ENCODE measurements at regions not wholly inside any gene's neighbourhood (a gene's known extent, or its start where the extent isn't known, plus 50 kb on each side); places are given as distances from the start of the nearest gene placed in this dataset.

DNA sequence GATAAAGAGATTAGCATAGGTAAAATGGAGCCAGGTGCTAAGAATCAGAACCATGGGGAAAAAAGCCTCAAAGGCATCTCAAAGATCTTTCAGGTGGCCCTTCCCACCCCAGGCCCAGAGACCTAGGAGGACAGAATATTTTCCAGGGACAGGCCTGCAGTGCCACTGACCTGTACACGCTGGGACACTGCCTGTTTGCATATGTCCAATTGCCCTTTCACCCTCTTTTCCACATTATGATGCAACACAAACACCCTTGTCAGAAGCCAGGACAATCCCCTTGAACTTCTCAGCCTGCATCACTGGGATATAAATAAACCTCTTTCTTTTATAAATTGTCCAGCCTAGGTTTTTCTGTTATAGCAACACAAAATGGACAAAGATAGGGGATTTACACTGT, 419.1 kb downstream of the TRIB2 start:
- H3K4me3 ChIP-seq (ENCODE audit: low read depth, low read length) = no peak overlapping the region
- TF ChIP-seq, protein P1, sequence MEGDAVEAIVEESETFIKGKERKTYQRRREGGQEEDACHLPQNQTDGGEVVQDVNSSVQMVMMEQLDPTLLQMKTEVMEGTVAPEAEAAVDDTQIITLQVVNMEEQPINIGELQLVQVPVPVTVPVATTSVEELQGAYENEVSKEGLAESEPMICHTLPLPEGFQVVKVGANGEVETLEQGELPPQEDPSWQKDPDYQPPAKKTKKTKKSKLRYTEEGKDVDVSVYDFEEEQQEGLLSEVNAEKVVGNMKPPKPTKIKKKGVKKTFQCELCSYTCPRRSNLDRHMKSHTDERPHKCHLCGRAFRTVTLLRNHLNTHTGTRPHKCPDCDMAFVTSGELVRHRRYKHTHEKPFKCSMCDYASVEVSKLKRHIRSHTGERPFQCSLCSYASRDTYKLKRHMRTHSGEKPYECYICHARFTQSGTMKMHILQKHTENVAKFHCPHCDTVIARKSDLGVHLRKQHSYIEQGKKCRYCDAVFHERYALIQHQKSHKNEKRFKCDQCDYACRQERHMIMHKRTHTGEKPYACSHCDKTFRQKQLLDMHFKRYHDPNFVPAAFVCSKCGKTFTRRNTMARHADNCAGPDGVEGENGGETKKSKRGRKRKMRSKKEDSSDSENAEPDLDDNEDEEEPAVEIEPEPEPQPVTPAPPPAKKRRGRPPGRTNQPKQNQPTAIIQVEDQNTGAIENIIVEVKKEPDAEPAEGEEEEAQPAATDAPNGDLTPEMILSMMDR (IDR thresholded peaks at IDR 0.05; ENCODE audit: insufficient read depth, low read depth, low read length, missing control alignments) = no peak
- DNase-seq (ENCODE audit: low read depth) = no peak

DNA sequence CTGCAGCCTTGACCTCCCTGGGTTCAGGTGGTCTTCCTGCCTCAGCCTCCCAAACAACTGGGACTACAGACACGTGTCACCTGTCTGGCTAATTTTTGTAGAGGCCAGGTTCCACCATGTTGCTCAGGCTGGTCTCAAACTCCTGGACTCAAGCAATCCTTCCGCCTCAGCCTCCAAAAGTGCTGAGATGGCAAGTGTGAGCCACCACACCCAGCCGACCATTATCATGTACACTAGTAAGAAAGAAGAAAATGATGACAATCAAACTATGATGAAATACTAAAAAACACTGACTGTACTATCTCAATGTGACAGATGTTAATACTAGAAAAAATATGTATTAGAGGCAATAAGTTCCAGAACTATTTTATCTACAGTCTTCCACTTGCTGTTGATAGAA, 420.9 kb downstream of the TRIB2 start:
- H3K4me3 ChIP-seq (ENCODE audit: low read depth, low read length) = no peak overlapping the region
- no peak for DNase-seq (ENCODE audit: low read depth)
- TF ChIP-seq, protein P1 (IDR thresholded peaks at IDR 0.05; ENCODE audit: insufficient read depth, low read depth, low read length, missing control alignments) = no peak

DNA sequence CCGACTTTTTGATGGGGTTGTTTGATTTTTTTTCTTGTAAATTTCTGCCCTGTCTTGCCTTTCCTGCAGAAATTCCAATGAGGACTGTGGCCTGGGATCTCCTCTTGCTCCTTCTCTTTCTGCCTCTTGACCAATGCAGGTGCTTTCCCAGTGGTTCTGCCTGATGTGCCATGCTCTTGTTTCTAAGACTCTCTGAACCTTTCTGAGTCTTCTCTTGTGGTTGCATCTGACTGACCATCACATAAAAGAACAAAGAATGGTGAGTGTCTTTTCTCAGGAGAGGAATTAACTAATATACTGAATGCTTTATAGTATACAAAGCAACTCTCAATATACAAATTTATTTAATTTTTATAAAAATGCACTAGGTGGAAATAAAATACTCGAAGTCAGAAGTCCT, 424.6 kb downstream of the TRIB2 start:
- no peak overlapping the region for H3K4me3 ChIP-seq (ENCODE audit: low read depth, low read length)
- TF ChIP-seq, protein P1 (IDR thresholded peaks at IDR 0.05; ENCODE audit: insufficient read depth, low read depth, low read length, missing control alignments) = no peak
- DNase-seq (ENCODE audit: low read depth) = peak; percentile 7

DNA sequence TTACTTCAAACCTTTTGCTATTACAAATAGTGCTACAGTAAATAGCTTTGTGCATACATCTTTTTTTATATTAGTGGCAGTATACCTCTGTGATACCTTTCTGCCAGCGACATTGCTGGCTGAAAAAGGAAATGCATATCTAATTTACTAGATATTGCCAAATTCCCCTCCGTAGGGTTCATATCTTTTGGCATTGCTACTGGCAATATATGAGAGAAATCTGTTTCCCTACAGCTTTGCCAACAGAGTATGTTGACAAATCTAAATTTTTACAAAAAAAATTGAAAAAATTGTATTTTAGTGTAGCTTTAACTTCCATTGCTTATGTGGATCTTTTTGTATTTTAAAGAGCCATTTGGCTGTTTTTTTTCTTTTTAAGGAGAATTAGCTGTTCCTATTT, 426.7 kb downstream of the TRIB2 start:
- H3K4me3 ChIP-seq (ENCODE audit: low read depth, low read length) = no peak overlapping the region
- DNase-seq (ENCODE audit: low read depth) = no peak
- TF ChIP-seq, protein P1 (IDR thresholded peaks at IDR 0.05; ENCODE audit: insufficient read depth, low read depth, low read length, missing control alignments) = no peak

DNA sequence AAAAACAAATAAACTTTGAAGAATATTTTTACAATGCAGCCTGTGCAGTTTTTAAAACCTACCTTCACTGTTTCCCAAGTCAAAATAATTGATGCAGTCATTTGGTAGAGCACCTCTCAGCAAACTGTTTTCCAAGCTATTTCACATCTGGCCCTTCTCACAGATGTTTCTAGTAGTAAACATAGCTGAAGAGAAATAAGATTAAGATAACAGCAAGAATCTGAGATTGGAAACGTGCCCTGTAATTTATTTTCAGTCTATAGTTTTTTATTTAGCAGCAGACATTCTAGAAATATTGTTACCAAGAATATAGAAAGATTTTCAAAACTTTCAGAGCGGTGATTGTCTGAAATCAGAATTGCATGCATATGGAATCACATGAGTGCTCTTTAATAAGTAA, 440.2 kb downstream of the TRIB2 start:
- TF ChIP-seq, protein P1 (IDR thresholded peaks at IDR 0.05; ENCODE audit: insufficient read depth, low read depth, low read length, missing control alignments) = no peak
- no peak overlapping the region for H3K4me3 ChIP-seq (ENCODE audit: low read depth, low read length)
- DNase-seq (ENCODE audit: low read depth) = no peak

DNA sequence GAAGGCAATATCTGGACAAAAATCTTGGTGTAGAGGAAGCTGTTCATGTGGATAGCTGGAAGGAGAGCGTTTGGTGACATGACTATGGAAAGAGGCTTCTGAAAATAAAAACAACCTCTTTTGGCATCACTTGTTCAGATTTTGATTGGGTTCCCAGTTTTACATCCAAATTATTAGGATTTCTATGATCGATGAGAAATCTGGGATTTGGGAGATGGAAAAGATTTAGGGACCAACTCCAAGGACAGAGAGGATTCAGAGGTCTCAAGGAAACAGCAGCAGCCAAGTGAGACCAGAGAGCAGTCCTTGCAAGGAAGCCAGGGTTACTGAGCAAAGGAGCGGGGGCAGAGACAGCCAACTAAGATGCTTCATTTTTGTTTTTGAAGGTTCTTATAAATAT, 441.7 kb downstream of the TRIB2 start:
- DNase-seq (ENCODE audit: low read depth) = no peak
- TF ChIP-seq, protein P1 (IDR thresholded peaks at IDR 0.05; ENCODE audit: insufficient read depth, low read depth, low read length, missing control alignments) = no peak
- H3K4me3 ChIP-seq (ENCODE audit: low read depth, low read length) = no peak overlapping the region

DNA sequence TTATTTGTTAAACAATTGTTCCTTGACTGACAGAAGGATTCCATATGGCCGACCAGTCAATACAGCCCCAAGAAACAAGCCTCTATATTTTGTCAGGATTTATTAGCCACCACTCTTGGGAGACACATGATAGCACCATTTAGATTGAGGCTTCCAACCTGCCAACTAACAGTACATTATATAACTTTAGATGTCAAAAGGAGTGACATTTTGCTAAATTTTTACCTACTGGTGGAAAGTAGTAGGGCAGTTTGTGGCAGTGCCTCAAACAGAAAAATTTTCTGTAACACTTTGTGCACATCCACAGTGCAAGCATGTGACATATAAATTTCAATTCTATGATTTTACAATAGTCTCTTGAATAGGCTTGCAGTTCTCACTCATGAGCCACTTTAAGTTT, 464.0 kb downstream of the TRIB2 start:
- H3K4me3 ChIP-seq (ENCODE audit: low read depth, low read length) = no peak overlapping the region
- DNase-seq (ENCODE audit: low read depth) = no peak
- TF ChIP-seq, protein P1 (IDR thresholded peaks at IDR 0.05; ENCODE audit: insufficient read depth, low read depth, low read length, missing control alignments) = no peak
